ENCODE measurements at regions not wholly inside any gene's neighbourhood (a gene's known extent, or its start where the extent isn't known, plus 50 kb on each side); places are given as distances from the start of the nearest gene placed in this dataset.

DNA sequence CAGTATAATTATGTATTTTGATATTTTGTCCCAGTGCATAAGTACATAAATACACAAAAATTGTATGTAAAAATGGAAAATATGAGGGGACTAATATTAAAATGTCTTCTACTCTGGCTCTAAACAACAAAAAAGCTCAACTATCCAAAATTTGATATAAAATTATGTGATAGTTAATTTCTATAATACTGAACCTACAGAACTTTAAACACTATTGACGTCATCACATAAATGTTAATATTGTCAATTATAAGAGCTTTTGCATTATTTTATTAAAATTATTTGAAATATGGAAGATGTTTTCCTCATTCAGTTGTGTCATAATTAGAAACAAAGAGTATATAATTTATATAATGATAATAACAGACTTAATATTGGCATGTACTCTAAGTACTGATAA lies 1139.7 kb upstream of the TMEFF2 start:
- no peak for TF ChIP-seq ZBTB7A (IDR thresholded peaks at IDR 0.05; ENCODE audit: low read depth)
- TF ChIP-seq, protein P1, sequence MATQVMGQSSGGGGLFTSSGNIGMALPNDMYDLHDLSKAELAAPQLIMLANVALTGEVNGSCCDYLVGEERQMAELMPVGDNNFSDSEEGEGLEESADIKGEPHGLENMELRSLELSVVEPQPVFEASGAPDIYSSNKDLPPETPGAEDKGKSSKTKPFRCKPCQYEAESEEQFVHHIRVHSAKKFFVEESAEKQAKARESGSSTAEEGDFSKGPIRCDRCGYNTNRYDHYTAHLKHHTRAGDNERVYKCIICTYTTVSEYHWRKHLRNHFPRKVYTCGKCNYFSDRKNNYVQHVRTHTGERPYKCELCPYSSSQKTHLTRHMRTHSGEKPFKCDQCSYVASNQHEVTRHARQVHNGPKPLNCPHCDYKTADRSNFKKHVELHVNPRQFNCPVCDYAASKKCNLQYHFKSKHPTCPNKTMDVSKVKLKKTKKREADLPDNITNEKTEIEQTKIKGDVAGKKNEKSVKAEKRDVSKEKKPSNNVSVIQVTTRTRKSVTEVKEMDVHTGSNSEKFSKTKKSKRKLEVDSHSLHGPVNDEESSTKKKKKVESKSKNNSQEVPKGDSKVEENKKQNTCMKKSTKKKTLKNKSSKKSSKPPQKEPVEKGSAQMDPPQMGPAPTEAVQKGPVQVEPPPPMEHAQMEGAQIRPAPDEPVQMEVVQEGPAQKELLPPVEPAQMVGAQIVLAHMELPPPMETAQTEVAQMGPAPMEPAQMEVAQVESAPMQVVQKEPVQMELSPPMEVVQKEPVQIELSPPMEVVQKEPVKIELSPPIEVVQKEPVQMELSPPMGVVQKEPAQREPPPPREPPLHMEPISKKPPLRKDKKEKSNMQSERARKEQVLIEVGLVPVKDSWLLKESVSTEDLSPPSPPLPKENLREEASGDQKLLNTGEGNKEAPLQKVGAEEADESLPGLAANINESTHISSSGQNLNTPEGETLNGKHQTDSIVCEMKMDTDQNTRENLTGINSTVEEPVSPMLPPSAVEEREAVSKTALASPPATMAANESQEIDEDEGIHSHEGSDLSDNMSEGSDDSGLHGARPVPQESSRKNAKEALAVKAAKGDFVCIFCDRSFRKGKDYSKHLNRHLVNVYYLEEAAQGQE (IDR thresholded peaks at IDR 0.05; ENCODE audit: low read depth), result no peak
- no peak for TF ChIP-seq FOXM1 (IDR thresholded peaks at IDR 0.05; ENCODE audit: borderline replicate concordance, low read depth)
- TF ChIP-seq EP300 (IDR thresholded peaks at IDR 0.05; ENCODE audit: borderline replicate concordance), result no peak
- TF ChIP-seq RAD21 (IDR thresholded peaks at IDR 0.05; ENCODE audit: low read depth), result no peak
- TF ChIP-seq, protein P2, sequence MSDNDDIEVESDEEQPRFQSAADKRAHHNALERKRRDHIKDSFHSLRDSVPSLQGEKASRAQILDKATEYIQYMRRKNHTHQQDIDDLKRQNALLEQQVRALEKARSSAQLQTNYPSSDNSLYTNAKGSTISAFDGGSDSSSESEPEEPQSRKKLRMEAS (IDR thresholded peaks at IDR 0.05), result no peak
- no peak for TF ChIP-seq CREB1 (IDR thresholded peaks at IDR 0.05; ENCODE audit: low read depth)
- TF ChIP-seq YY1 (IDR thresholded peaks at IDR 0.05; ENCODE audit: low read depth), result no peak
- TF ChIP-seq CEBPB (IDR thresholded peaks at IDR 0.05), result no peak
- TF ChIP-seq, protein P3, sequence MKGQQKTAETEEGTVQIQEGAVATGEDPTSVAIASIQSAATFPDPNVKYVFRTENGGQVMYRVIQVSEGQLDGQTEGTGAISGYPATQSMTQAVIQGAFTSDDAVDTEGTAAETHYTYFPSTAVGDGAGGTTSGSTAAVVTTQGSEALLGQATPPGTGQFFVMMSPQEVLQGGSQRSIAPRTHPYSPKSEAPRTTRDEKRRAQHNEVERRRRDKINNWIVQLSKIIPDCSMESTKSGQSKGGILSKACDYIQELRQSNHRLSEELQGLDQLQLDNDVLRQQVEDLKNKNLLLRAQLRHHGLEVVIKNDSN (IDR thresholded peaks at IDR 0.05), result no peak
- no peak for TF ChIP-seq TAF1 (IDR thresholded peaks at IDR 0.05; ENCODE audit: low read depth)
